GM12892 (cell line): ENCODE measurements at regions not wholly inside any gene's neighbourhood (a gene's known extent, or its start where the extent isn't known, plus 50 kb on each side); places are given as distances from the start of the nearest gene placed in this dataset.

Experiments
- POLR2A ChIP-seq: IDR thresholded peaks from 2 replicates; pipeline ENCODE4 v1.6.1; 2011; ENCODE audit warnings: low read depth, low read length, control low read depth
- TAF1 ChIP-seq: IDR thresholded peaks from 2 replicates; pipeline ENCODE4 v1.6.1; 2011; ENCODE audit warnings: low read depth, mild to moderate bottlenecking, control low read depth, low read length, borderline replicate concordance

DNA sequence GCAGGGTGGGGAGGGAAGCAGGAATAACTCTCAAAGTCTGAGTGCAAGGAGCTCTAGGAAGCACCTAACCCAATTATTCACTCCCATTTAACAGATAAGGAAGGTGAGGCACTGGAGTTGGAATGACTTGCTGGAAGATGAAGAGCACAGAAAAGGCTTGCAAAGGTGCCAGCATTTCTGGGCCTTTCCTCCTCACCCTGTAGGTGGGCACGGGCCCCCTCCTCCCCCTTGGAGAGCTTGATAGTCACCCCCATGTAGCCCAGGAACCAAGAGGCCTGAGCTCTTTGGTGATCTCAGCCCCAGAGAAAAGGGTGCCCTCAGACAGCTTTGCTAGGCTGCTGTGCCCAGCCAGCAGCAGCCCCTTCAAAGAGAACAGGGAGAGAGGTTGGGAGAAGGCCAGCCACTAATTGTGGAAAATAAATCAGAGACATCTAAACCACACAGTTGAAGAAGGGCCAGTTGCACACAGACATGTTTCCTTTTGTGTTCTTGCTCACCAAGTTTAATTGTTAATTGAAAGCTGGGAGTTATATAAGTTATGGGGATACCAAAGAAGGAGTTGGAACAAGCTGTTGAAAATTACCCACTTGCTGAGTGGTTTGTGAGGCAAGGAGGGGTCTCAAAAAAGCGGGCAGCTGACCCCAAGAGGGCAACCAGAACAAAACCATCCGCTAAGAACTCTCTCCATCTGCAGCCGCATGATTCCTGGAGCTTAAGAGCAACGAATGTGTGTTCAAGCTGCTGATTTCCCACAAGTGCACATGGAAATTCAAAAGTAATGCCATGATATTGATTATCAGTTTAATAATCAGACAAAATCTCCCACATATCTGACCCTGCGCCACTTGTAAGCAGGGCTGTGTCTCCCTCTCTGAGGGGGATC is 77.0 kb downstream of the MRPL14 start:
- no peak for TF ChIP-seq POLR2A
- TF ChIP-seq TAF1, result no peak
